Islet precursor cell (in vitro differentiated cells): ENCODE measurements at regions not wholly inside any gene's neighbourhood (a gene's known extent, or its start where the extent isn't known, plus 50 kb on each side); places are given as distances from the start of the nearest gene placed in this dataset.
A peak's percentile ranks its signal among the peaks of the same experiment; 100 is the strongest.
"Not testable (repeated sequence)": the region's sequence is repeated elsewhere in the genome, so short reads cannot be mapped to it uniquely, and the experiment has no call there.

Experiments used
- DNase-seq: peaks from one replicate; pipeline ENCODE4 v3.0.0-alpha.2; 2018

DNA sequence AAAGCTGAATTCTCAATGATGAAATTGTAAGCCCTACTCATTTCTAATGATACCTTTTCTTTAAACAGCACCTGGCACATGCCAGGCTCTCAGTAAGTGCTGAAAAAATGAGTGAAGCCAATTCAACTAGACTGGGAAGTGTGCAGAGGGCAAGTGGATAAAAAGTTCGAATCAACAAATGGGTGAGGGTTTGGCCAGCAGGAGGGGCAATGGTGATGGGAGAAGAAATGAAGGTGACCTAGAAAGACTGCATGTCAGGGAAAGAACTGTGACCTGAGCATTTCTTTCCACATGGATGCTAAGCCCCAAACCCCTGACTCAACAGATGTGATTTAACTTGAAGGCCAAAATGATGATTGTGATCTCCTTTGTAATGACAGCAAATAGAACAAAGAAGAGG is 54.6 kb downstream of the DKK1 start:
- DNase-seq: no peak

DNA sequence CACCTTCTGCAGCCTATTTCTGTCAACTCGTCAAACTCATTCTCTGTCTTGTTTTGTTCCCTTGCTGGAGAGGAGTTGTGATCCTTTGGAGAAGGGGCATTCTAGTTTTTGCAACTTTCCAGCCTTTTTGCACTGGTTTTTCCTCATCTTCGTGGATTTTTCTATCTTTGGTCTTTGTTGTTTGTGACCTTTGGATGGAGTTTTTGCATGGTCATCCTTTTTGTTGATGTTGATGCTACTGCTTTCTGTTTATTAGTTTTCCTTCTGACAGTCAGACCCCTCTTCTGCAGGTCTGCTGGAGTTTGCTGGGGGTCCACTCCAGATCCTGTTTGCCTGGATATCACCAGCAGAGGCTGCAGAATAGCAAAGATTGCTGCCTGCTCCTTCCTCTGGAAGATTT is 60.1 kb downstream of the DKK1 start:
- not testable (repeated sequence) for DNase-seq

DNA sequence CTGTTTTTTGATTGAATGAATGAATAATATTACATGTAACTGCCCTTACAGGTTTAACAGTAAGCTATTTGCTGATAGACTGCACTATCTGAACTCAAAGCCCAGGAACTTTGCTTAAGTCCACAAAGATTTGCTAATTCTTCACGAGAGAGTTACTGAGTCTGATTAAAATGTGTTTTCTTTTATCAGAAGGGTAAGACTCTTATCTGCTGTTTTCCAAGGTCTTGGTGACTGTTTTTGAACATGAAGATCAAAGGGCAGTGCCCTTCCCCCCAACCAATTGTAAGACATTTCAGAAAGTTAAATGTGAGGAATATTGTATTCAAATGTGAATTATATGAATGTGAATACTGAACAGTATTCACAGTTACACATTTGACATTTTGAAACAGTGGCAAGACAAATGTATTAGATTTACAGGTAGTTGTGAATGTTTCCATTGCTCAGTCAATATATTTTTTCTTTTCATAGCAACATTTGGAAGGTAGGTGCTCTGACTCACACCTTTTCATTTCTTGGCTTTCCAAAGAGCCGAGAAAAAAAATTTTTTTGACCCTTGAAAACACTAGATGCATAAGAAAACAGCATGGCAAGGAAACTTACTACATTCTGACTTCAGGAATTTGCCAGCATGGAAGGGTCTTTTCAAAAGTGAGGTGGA is 62.7 kb downstream of the DKK1 start:
- no peak for DNase-seq

DNA sequence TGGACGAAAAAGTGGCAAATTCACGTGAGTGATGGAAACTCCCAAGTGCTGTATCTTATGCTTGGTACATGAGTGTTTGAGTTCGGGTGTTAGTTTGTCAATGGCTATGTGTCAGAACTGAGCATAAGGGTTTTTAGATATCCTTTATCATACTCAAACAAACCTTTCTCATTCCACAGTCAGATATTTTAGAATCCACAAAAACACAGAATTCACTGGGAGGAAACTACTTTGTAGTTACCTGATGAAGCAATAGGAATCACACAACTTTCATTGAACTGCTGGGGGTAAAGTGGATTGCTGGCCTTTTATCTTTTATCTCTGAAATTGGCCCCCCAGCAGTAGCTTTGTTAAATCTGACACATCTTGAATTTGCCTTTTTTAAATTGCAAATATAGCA is 64.0 kb downstream of the DKK1 start:
- DNase-seq: no peak

DNA sequence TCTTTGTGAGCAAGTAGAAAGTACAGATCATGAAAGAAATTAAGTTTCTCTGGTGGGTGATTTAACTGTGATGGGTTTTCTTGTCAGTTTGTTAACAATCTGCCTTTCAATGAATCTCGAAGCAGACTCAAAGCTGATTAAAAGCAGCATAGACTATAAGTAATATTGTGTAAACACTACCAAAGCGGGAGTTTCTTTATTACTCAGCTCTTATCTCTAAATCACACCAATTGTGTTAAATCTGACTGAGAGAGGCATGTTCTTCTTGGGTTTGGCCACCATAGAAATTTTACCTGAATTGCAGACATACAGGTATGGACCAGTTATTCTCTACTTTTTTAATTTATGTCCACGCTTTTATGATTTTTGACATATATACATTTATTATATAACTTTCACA is 65.2 kb downstream of the DKK1 start:
- DNase-seq: no peak

DNA sequence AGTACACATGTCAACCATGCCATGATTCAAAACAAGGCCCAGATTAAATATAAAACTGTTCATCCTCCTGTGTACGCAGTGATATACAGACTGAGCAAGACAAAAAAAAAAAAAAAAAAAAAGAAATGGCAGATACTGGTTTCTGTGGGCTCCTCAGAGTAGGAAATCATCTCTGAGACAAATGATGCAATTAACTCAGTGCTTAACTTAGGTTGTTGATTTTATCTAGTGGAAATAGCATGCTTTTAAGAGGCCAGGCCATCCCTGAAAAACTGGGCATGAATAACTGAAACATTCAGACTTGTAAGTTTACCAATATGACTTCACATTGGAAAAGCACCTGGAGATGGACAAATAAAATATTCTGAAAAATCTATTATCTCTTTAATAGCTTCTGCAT is 69.0 kb downstream of the DKK1 start:
- no peak for DNase-seq

DNA sequence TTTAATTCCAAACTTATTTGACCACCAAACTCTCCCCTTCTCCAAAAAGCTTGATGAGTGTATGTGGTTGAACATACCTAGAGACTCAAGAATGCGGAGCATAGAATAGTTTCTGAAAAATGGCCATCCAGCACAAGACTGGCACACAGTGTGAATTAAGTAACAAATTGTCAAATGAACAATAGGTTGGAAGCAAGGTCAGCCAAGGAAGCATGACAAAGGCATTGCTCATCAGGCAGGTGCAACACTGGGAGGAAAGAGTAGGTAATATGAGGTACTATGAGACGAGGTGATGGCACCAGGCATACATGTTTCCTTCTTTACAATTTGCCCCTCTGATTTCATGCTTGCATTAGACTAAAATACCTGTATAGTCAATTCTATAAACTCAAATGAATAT is 73.7 kb downstream of the DKK1 start:
- DNase-seq: no peak

DNA sequence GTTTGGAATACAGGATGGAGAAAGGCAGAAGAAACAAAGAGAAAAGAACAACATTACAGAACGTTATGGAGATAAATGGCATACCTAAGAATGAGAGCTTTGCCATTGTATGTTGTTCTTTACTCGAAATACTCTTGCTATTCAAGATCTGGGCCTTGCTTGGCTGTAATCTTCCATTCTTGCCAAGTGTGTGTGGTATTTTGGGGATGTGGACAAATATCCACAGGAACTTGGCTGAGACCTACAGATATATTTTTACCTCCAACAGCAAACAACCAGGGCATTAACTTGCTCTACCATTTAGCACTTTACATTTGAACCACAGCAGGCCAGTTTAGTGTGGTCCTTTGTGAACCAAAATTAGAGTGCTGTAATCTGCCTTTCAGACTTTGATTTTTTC is 76.3 kb downstream of the DKK1 start:
- no peak for DNase-seq

DNA sequence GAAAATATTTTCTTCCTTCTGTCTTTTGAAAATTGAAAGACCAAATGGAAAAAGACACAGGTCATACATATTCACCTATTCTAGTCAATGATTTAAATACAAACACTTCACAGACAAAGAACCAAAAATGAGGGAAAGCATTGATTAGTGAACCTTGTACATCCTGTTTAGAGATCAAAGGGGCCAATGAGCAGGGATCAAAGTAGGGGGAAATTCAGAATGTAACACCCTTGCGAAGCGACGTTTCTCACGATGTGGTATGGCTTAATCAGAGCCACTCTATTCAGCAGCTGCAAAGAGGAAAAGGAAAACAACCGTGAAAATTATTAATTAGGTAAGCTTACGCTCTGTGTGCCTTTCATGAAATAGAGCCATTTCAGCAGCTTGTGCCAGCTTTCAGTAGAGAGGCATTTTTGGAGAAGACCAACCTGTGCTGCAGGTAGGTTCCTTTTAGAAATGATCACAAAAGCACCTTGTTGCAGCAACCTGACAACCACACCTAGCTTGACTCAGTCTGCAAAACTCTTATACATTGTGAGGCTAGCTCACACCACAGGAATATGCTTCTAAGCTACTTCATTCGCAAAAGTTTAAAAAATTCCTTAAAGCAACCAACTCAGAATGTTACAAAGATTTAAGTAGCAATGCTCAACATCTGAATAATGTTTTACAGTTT is 78.0 kb downstream of the DKK1 start:
- DNase-seq: no peak

DNA sequence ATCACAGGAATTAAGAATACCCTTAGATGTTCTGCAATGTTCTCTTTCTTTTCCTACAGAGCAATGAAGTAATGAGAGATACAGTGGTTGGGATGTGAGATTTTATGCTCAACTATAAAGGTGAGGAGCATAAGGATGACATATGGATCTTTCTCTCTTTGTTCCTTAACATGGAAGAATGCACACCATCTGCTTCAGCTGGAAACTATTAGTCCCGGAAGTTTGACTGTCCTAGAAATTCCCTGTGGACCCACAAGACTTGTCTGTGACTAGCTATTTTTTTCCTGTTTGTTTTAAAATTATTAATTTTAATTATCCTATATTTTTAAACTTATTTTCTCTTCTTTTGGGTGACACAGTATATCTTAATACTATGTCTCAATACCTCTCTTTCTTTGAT is 80.2 kb downstream of the DKK1 start:
- no peak for DNase-seq

DNA sequence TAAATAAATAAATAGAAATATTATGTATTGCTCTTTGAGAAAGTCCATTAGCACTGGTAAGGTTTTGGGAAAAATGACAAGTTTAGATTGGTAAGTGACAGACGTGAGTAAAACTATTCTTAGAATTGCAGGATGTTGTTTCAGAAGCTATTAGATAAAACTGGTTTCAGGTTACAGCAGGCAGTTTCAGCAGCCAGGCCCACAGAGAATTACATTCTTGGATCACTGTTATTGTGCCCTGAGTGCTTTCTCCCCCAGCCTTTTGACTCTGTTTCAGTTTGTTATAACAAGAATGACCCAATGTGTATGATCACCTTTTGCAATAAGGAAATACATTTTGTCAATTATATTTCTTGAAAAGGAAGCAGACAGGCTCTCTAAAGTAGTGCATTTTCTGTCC is 86.5 kb downstream of the DKK1 start:
- DNase-seq: no peak

DNA sequence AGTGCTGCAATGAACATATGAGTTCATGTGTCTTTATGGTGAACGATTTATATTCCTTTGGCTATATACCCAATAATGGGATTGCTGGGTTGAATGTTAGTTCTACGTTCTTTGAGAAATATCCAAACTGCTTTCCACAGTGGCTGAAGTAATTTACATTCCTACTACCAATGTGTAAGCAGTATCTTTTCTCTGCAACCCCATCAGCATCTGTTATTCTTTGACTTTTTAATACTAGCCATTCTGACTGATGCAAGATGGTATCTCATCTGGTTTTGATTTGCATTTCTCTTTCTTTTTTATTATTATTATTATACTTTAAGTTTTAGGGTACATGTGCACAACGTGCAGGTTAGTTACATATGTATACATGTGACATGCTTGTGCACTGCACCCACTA is 89.7 kb downstream of the DKK1 start:
- not testable (repeated sequence) for DNase-seq

DNA sequence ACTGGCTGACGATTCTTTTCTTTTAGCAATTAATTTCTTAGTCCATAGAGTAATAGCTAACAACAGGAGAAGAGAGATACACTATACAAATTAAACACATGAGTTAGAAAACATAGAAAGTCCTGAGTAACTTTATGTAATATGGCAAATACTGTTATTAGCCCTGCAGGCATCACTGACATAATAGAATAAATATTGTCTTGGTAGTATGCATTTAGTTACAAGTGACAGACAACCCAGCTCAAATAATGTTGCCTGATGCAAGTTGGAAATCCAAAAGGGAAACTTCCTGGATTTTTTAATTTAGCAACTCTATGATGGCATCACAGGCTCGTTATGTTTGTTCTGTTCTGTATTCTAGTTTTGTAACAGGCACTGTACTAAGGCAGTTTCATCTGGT is 95.1 kb downstream of the DKK1 start:
- no peak for DNase-seq

DNA sequence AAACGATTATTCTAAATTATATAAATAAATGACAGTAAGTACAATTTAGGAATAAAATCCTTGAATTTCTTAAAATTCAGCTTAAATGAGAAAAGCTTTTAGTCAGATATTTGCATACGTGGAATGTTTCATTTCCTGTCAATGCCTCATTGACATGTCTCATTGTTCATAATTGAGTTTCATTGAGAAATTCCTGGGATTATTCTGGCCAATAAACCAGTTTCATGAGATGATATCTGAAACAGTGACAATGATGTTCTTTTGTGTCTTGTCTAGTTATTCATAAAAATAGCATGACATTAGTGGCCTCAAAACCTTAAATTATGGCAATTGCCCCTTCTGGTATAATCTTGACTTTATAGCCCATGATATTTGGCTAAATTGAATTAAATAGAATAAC is 95.8 kb downstream of the DKK1 start:
- DNase-seq: no peak

DNA sequence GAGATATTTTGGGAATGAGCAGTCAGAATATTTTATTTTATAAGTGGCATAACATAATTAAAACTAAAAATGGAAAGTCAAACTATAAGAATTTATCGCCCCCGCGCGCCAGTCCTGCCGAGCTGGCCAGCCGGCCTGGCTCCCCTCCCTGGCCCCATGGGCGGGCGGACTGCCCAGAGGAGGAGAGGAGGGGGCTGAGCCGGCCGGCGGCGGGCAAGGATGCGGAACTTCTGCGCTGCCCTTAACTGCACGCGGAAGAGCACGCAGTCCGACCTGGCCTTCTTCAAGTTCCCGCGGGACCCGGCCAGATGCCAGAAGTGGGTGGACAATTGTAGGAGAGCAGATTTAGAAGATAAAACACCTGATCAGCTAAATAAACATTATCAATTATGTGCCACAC is 96.8 kb downstream of the DKK1 start:
- no peak for DNase-seq

DNA sequence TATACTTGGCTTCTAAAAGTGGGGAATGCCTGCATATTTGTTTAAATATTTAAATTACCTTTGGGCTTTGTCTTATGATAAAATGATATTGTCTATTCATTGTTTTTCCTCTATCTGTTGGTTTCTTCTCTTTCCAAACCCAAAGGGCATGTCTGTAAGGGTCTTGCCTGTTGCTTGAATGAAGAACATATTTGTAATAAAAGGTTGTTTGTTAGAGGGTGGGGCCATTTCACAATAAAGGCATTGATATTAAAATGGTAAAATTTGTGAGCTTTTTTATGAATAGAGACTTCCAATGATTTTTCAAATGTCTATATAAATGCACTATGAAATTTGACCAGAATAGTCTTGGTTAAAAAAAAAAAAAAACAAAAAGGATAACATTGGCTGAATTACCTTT is 105.2 kb downstream of the DKK1 start:
- DNase-seq: no peak

DNA sequence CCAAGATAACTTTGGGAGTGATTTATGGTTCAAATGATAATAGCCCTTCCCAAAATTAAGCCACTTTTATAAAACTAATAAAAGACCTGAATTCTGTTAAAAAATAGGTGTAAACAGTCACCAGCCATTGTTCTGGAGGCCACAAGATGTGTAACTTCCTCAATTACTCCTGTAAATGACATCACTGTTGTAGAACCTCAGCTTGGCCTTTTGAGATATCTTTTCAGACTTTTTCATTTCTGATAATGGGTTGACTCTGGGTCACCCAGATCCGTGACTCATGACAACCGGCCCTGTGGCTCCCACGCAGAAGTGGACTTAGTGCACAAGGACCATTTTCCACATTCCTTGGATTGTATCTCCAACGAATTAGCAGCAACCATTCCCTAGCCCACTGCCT is 106.6 kb downstream of the DKK1 start:
- DNase-seq: no peak

DNA sequence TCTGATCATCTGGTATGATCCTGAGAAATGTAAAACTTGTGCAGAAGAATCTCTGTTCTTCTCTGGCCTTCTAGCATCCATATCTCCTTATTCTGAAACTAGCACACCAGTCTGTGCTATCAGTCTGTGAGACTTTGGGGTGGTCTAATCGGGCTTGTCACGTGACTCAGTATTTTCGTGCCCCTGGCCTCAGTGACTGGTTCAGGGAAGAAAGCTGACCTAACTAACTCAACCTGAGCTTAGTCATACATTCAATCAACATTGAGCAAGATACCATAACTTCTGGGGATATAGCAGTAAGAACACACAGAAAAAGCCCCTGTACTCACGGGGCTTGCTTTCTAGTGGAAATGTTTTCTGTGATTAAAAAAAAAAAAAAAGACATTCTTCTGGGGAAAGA is 109.3 kb downstream of the DKK1 start:
- DNase-seq: no peak

DNA sequence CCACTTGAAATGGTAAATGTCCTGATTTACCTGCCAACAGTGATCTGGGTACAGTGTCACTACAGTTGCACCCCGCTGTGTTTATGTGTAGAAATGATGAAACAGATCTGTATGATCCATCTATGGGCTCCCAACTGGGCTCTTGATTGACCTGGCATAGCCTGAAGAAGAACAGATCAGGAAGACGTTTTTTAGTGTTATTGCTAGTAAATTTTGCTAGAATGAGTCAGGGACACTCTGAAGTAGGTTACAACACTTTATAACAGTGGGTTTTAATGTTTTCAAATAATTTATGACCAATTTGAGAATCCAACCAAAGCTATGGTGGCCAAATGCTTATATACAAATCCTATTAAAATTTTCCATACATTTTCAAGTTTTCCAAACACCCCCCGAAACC is 110.3 kb downstream of the DKK1 start:
- DNase-seq: no peak

DNA sequence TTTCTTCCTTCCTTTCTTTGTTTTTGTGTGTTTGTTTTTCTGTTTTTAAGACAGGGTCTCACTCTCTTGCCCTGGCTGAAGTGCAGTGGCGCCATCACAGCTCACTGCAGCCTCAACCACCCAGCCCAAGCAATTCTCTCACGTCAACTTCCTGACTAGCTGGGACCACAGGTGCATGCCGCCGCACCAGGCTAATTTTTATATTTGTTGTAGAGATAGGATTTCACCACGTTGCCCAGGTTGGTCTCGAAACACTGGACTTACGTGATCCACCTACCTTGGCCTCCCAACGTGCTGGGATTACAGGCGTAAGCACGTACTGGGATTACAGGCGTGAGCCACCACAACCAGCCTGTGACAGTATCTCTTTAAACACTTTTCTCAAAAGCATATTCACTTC is 120.7 kb downstream of the DKK1 start:
- no peak for DNase-seq

DNA sequence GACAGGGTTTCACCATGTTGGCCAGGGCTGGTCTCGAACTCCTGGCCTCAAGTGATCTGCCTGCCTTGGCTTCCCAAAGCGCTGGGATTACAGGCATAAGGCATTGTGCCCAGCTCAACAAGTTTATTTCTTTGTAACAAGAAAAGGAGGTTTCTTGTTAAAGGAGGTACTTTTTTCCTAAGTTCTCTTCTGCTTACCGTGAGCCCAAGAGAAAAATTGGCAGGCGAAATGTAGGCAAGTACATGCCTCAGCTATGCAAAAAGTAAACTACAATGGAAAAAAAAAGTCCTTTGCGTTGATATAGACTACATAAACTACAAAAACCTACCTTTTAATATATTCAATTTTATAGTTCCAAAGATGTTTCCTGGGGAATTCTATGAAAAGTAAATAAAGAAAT is 122.6 kb downstream of the DKK1 start:
- no peak for DNase-seq

DNA sequence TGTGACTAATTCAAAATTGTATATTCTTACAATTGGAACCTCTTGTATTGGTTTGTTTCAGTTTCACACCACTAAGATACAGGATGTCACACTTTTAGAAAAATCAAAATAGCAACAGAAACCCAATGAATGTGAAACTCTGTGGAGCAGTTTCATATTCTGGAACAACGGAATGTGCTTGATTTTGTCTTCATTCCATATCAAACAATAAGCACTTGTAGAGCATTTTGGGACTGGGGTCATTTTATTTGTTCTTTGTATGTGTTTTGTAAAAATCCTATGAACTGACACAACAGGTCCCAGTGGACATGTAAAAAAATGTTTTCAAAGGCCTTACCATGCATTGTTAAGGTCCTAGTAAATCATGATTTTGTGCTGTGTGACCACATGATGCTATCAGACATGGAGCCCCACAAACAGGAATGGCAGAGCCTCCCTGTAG is 123.1 kb downstream of the DKK1 start:
- no peak for DNase-seq

DNA sequence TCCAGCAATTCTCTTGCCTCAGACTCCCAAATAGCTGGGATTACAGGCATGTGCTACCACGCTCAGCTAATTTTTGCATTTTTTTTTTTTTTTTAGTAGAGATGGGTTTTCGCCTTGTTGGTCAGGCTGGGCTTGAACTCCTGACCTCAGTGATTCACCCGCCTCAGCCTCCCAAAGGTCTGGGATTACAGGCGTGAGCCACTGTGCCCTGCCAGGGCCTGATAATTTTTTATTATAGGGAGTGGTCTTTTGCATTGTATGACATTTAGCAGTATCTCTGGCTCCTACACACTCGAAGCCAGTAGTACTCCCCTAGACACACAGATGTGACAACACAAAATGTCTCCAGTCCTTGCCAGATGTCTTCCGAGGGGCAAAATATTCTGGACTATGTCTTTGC is 124.0 kb downstream of the DKK1 start:
- no peak for DNase-seq

DNA sequence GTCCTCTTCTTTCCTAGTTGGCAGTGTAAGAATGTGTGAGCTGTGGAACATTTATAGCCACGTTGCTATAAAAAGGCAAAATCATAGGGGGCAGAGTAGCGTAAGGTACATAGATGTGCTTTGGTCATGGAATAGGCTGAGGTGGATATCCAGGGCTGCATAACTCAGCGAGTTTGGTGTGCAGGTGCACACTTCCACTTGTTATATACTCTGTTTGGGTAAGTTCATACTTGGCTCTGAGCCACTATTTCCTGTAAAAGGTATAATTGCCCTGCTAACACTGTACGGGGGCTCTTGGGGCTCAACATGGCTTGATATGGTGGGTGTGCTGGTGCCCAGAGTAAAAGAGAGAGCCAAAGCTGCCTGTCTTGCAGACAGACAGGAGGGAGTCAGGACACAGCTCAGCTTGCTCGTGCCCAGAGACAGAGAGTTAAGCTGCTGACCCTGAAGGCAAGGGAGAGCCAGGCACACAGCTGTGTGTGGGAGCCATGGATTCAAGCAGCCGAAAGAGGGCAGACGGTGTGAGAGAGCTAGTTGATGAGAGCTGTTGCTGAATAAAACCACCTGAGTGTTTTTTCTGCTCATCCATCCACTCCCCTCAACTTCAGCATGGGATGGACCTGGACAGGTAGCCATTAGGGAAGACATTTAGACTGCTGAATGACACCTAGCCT is 126.7 kb downstream of the DKK1 start:
- peak; percentile 55 for DNase-seq

DNA sequence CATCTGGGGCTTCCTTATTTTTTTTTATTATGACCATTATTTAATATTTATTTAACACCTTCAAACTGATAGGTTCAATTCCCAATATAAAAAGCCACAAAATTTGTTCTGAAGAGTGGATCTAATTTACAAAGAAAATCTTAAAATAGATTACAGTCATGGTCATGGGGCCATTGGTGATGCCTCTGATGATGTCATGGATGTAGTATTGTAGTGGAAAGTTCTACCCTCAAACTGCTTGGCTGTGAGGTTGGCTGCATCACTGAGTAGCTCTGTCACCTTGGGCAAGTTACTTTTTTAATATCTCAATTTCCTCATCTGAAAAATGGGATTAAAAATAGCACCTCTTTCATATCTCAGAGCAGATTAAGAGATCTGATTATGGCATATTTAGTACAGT is 128.5 kb downstream of the DKK1 start:
- DNase-seq: no peak
